ENCODE measurements at regions not wholly inside any gene's neighbourhood (a gene's known extent, or its start where the extent isn't known, plus 50 kb on each side); places are given as distances from the start of the nearest gene placed in this dataset.
"Not testable (repeated sequence)": the region's sequence is repeated elsewhere in the genome, so short reads cannot be mapped to it uniquely, and the experiment has no call there.

GRCh38 chr16:54879681-54880080 is 51.0 kb upstream of the IRX5 start:
- no peak for DNase-seq

GRCh38 chr16:54878301-54878700 is 52.4 kb upstream of the IRX5 start:
- no peak for DNase-seq

DNA sequence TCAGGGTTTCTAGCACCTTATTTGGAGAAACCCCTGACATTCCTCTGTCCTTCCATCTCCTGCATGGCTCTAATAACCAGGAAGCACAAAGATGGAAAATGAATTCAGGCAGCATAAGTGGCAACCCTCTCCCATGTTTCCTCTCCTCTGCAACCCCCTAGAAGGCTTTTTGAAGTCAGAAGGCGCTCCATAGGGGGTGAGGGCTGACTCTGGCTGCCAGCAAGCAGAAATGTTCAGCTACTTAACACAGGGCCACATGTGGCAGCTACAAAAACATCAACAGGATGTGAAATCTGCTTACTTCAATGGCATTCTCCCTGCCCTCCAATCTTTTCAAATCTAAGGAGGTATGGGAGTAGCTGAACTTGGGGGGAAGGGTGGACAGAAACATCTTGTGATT is 55.2 kb upstream of the IRX5 start:
- DNase-seq = no peak

DNA sequence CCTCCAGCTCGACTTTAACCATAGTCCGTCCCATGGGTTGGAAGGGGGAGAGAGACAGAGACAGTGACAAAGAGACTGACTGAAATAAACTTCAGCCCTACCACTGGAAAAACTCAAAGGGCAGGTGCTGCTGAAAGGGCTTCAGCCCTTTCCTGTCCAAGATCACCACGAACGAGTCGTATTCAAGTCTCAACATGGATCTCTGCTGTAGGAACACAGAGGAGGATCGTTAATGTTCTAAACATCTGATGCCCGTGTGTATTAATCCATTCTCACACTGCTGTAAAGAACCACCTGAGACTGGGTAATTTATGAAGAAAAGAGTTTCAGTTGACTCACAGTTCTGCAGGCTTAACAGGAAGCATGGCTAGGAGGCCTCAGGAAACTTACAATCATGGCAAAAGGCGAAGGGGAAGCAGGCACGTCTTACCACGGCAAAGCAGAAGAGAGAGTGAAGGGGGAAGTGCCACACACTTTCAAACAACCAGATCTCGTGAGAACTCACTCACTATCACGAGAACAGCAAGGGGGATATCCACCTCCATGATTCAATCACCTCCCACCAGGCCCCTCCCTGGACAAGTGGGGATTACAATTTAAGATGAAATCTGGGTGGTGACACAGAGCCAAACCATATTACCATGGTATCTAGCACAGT is 56.8 kb upstream of the IRX5 start:
- not testable (repeated sequence) for DNase-seq

DNA sequence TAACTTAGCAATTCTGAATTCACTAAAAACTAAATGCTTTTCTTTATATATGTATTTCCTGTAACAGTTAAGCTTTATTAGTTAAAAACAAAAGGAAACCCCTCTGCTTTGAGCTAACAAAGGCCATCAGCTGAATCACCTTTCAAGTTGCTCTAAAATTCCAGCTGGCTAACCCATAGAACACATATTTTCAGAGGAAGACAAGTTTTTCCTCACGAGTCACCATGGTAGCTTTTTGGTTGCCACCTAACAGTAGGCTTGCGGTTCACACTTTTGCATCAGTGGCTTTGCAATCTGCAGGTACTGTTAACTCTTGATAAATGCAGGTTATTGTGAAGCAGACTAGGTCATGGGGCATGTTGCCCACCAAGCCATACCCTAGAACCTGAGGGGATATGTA is 57.6 kb upstream of the IRX5 start:
- DNase-seq = no peak

GRCh38 chr16:54870151-54870550 is 60.5 kb upstream of the IRX5 start:
- DNase-seq = no peak

GRCh38 chr16:54867302-54867832 is 63.3 kb upstream of the IRX5 start:
- DNase-seq = no peak

DNA sequence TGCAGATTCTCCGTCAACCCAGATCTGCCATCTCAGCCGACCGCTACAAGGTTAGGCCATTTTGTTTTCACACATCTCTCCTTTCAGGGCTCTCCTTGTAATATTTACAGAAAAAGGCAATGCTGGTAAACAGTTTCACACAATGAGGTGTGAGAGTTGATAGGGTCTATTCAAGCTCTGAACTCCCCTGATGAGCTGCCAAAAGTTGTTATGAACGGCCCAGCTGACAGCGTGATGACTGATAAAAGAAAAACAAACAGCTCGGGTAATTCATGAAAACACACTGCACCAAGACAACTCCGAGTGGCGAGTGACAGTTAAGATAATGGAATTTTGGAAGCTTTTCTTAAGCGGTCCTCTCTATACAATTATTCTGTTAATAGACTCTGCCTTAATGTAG is 68.1 kb upstream of the IRX5 start:
- no peak for DNase-seq

DNA sequence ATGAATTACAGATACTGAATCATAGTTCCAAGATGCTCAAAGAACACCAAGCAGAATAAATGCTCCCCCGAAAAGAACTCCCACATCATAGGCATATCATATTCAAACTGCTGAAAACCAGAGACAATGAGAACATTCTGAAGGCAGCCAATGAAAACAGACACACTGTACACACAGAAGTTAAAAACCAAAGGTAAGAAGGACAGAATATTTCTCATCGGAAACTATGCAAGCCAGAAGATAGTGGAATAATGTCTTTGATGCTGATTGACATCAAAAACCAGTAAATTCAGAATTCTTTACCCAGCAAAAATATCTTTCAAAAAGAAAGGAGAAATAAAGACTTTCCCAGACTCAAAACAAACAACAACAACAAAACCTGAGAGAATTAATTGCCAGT is 73.8 kb upstream of the IRX5 start:
- DNase-seq = no peak

GRCh38 chr16:54847609-54848008 is 83.1 kb upstream of the IRX5 start:
- no peak for DNase-seq

DNA sequence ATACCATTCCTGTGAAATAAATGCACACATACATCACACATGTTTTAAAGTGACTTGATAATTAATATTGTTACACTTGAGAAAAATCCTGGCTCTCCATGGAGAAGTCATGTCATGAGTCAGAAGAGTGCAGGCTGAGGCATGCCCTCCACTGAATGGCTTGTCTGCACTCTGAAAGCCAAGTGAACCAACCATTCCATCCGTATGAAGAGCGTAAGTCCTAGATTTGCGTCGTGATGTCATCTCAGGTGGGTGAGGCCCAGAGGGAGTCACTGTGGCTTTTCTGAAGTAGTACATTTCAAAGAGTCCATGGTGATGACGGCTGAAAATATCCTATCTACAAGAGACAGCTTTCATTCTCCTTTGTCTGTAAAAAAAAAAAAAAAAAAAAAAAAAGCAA is 83.5 kb upstream of the IRX5 start:
- no peak for DNase-seq

- no peak for DNase-seq
Observed at GRCh38 chr16:54846766-54847165, 83.9 kb upstream of the IRX5 start.

DNA sequence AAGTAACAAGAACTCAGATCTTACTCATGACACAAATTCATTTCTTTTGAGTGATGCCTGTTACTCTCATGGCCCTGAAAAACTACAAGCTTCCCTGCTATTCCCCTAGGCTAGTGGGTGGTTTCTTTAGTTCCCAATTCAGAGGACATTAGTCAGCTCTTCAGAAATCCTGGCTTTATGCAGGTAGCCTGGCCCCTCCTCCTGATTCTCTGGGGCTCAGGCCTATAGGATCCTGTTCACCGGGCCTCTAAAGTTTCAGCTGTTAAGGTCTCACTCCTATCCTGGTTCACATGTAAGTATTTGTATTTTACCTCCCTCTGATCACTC is 87.3 kb upstream of the IRX5 start:
- DNase-seq = no peak

GRCh38 chr16:54842743-54843423 is 87.8 kb upstream of the IRX5 start:
- DNase-seq = no peak

GRCh38 chr16:54829691-54830090 is 101.0 kb upstream of the IRX5 start:
- no peak for DNase-seq

DNA sequence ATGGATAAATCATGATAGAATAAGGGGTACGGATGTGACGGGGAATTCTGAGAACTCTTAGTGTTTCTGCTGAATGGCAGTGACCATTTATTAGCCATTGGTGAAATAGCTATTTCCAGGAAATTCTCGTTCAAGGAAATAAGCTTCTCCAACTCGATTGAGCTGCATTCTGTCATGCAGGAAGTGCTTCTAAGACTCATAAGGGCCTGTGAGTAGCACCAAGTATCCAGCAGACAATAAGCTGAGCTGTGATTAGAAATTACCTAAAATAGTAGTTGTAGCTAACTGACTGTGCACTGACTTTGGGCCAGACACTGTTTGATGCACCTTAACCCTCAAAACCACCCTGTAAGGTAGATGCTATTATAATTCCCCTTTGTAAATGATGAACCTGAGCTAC is 107.8 kb upstream of the IRX5 start:
- DNase-seq = no peak

DNA sequence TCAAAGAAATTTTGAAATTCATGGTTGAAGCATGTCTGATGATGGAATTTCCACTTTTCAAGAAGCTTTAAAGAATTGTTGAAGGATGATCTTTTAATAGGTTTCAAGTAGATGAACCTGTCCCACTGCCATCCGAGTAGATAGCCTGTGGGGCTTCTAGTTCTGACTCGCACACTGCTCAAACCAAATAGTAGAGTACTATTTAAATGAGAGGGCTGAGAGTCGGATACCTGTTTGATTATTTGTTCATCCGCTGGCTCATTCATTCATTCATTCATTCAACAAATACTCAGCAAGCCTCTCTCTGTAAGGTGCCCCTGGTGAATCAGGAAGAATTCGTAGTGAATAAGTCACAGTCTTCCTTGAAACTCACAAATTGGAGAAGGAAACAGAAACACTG is 108.2 kb upstream of the IRX5 start:
- DNase-seq = no peak

DNA sequence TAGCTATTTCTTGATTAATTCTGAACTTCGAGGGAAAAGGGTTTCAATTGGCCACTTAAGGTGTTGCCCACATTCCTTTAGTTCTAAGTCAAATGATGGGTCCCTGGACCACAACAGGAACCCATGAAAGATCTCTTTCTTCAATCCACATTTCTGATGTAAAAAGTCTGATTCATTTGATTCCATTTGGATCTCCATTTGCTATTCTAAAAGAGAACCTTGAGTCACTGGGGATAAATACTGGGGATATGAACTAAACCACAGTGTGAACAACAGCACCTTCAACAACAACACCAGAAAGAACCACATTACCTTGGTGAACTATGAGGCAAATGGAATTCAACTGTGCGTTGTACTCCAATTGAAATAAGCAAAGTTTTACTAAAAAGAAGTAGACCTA is 108.9 kb upstream of the IRX5 start:
- no peak for DNase-seq

- no peak for DNase-seq
Observed at GRCh38 chr16:54817940-54818574, 112.6 kb upstream of the IRX5 start.

DNA sequence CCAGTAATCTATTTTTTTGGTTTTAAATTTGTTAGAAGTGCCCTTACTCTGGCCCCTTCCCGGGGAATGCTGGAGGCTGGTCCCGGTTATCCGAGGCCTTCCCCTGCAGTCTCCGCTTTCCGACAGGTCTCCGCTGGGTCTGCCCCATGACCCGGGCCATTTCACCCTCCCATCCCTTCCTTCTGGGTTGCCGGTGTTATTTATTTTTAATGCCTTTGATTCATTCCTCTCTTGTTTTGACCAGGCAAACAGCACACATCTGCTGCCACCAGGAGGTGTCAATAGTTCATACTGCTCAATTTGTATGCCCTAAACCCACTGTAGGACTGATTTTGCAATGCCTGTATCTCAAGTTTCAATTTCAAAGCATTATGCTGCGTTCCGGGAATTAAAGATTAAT is 113.2 kb upstream of the IRX5 start:
- no peak for DNase-seq

DNA sequence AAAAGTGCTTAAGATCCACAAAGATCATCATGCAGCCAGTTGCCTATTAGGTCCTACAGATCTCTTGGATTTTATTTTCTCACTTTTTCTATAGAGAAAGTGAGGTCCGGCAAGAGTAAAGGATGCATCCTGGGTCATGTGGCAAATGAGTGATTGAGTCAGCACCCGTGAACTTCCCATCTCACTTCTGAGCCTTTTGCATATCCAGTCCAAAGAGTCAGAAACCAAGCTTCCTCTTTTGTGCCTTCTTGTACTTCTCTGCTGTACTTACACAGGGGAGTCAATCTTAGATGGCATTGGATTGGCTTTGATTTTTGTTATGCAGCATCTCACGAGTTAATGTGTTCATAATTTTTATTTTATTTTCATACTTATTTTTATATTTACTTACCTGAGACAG is 114.2 kb upstream of the IRX5 start:
- no peak for DNase-seq

DNA sequence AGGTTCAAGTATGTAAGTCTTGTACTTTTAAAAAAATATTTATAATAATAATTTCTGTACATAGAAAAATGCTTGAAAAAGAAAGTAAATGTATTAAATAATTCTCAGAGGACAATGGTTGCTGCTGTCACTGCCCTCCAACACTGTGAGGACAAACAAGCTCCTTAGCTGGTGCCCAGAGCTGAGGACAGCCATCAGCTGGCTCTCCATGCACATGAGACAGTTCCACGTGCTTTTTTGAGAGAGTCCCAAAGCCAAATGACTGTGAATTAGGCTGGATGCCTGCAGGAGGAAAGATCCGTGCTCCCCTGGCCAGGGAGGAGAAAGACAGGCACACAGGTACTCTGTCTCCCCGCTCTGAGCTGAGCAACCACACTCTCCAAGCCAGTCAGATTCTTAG is 115.5 kb upstream of the IRX5 start:
- DNase-seq = no peak

DNA sequence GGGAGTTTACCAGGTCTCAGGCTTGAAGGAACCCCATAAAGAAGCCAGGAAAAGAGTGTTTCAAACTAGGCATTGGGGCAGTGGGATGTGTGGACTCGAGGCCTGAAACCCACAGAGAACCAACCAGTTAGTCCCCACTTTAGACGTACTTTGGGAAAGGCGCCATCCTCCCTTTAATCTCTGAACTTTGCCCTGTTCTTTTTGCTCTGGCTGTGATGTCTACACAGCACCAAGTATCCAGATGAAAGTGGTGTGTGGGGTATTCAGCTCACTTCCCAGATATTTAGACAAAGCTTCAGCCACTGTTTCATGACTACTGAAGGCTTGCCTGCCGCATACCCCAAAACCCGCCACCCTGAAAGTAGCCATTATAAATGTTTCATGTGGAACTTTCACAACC is 116.9 kb upstream of the IRX5 start:
- DNase-seq = no peak

DNA sequence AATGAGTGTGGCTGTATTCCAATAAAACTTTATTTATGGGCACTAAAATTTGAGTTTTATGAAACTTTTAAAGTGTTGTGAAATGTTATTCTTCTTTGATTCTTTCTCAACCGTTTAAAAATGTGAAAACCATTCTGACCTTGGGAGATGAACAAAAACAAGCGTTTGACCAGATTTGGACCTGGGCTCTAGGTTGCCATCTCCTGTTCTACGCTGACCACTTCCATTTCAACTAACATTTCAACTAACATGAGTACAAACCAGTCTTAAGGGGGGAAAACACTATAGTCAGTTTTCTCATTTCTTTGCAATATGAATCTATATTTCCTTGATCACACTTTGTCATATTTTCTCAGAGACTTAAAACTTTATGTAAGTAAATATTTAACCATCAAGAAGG is 118.4 kb upstream of the IRX5 start:
- DNase-seq = no peak

GRCh38 chr16:54808890-54809289 is 121.8 kb upstream of the IRX5 start:
- DNase-seq = no peak

All from SW 1271 (cell line).